ENCODE measurements at regions not wholly inside any gene's neighbourhood (a gene's known extent, or its start where the extent isn't known, plus 50 kb on each side); places are given as distances from the start of the nearest gene placed in this dataset.

DNA sequence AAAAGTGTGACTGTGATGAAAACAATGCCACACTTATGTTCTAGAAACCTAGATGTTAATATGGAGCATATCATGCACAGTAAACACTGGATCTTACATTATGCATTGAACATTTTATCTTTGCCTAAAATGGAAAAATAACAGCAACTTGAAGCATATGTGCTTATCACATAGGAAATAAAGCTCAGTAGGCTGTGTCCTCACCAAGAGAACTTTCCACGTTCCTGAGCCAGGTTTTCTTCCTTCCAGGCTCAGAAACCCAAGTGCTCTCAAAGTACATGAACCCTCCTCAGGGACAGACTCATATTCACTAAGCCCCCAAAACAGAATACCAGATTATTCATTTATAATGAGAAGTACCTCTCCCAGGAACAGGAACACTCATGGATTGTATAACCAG lies 79.4 kb upstream of the PRKAR2B start:
- Histone ChIP-seq H2BK12ac (ENCODE audit: low read length in 2 of 2) (no peak overlapping the region), H3K27me3 (ENCODE audit: control insufficient read depth in 1 of 2, insufficient read depth in 1 of 2, low read length in 2 of 2) (peaks cover 4 to 16% of the 10 kb centered on the region in 2 experiments)
- 90% methylated on average over 1 of the region's 1 CpG for WGBS

DNA sequence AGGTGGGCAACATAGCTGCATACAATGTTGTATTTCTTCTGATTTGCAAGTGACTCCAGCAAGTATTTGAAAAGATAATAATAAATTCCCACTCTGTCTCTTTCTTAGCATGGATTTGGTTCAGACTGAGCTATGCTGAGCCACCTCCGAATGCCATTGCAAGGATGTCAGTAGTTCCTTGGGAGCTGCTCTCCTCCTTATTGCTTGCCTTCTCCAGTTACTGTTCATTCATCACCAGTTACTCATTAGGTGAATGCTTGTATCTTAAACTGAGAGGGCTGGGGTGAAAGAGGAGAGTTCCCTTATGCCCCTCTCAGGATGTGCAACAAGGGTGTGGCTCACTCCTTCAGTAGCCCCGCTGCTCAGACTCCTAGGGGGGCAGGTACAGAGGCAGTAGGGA lies 78.4 kb upstream of the PRKAR2B start:
- Histone ChIP-seq H3K23ac (ENCODE audit: low read length in 2 of 2) (no peak overlapping the region), H3K4ac (ENCODE audit: low read depth in 1 of 2, low read length in 2 of 2) (no peak overlapping the region), H3K9ac (ENCODE audit: low read length) (no peak overlapping the region), H3K9me3 (ENCODE audit: control insufficient read depth, low read length) (no peaks in the 10 kb centered on the region), H2BK12ac (ENCODE audit: low read length in 2 of 2) (no peak overlapping the region), H2BK15ac (ENCODE audit: low read depth, poor library complexity, severe bottlenecking) (no peak overlapping the region), H3K14ac (ENCODE audit: low read length in 2 of 2) (no peak overlapping the region), H3K4me3 (ENCODE audit: insufficient read depth in 1 of 2, low read depth in 1 of 2, low read length in 2 of 2) (no peak overlapping the region), H4K91ac (ENCODE audit: low read length) (no peak overlapping the region), H4K8ac (ENCODE audit: low read length) (no peak overlapping the region), H3K36me3 (ENCODE audit: control insufficient read depth in 1 of 2, insufficient read depth in 2 of 2, low read depth in 1 of 2, low read length in 2 of 2) (no peaks in the 10 kb centered on the region), H2BK120ac (ENCODE audit: low read depth, low read length) (no peak overlapping the region), H3K79me1 (replicated peaks; ENCODE audit: low read length, poor library complexity, severe bottlenecking) (no peaks in the 10 kb centered on the region), H2BK5ac (ENCODE audit: low read depth, low read length, poor library complexity, severe bottlenecking) (no peak overlapping the region), H2AFZ (ENCODE audit: low read depth, low read length) (no peak overlapping the region), H3K18ac (ENCODE audit: low read depth in 1 of 2, low read length in 2 of 2) (no peak overlapping the region), H3K27me3 (ENCODE audit: control insufficient read depth in 1 of 2, insufficient read depth in 1 of 2, low read length in 2 of 2) (peaks cover 6 to 12% of the 10 kb centered on the region in 2 experiments), H2AK5ac (ENCODE audit: low read length, severe bottlenecking) (no peak overlapping the region), H3K4me2 (ENCODE audit: low read length, poor library complexity, severe bottlenecking) (no peak overlapping the region), H3K27ac (ENCODE audit: low read length, poor library complexity, severe bottlenecking) (no peak overlapping the region), H3K4me1 (ENCODE audit: control insufficient read depth, insufficient read depth, low read depth, low read length) (no peaks in the 10 kb centered on the region)
- 82% methylated on average over 2 of the region's 2 CpGs for WGBS
- DNase-seq: no peak

More for the DNA sequence above, 79.4 kb upstream of the PRKAR2B start:
- Histone ChIP-seq H3K4me2 (ENCODE audit: low read length, poor library complexity, severe bottlenecking) (no peak overlapping the region), H2AFZ (ENCODE audit: low read depth, low read length) (no peak overlapping the region), H3K36me3 (ENCODE audit: control insufficient read depth in 1 of 2, insufficient read depth in 2 of 2, low read depth in 1 of 2, low read length in 2 of 2) (no peaks in the 10 kb centered on the region), H2AK5ac (ENCODE audit: low read length, severe bottlenecking) (no peak overlapping the region), H3K4me1 (ENCODE audit: control insufficient read depth, insufficient read depth, low read depth, low read length) (no peaks in the 10 kb centered on the region), H3K9me3 (ENCODE audit: control insufficient read depth, low read length) (no peaks in the 10 kb centered on the region), H2BK120ac (ENCODE audit: low read depth, low read length) (no peak overlapping the region), H3K4ac (ENCODE audit: low read depth in 1 of 2, low read length in 2 of 2) (no peak overlapping the region), H3K9ac (ENCODE audit: low read length) (no peak overlapping the region), H4K8ac (ENCODE audit: low read length) (no peak overlapping the region), H2BK5ac (ENCODE audit: low read depth, low read length, poor library complexity, severe bottlenecking) (no peak overlapping the region), H4K91ac (ENCODE audit: low read length) (no peak overlapping the region), H3K18ac (ENCODE audit: low read depth in 1 of 2, low read length in 2 of 2) (no peak overlapping the region), H3K27ac (ENCODE audit: low read length, poor library complexity, severe bottlenecking) (no peak overlapping the region), H3K14ac (ENCODE audit: low read length in 2 of 2) (peak overlapping the region in 1 of 2 experiments; percentile 57), H3K4me3 (ENCODE audit: insufficient read depth in 1 of 2, low read depth in 1 of 2, low read length in 2 of 2) (no peak overlapping the region), H2BK15ac (ENCODE audit: low read depth, poor library complexity, severe bottlenecking) (no peak overlapping the region), H3K23ac (ENCODE audit: low read length in 2 of 2) (no peak overlapping the region), H3K79me1 (replicated peaks; ENCODE audit: low read length, poor library complexity, severe bottlenecking) (no peaks in the 10 kb centered on the region)
- DNase-seq: no peak

DNA sequence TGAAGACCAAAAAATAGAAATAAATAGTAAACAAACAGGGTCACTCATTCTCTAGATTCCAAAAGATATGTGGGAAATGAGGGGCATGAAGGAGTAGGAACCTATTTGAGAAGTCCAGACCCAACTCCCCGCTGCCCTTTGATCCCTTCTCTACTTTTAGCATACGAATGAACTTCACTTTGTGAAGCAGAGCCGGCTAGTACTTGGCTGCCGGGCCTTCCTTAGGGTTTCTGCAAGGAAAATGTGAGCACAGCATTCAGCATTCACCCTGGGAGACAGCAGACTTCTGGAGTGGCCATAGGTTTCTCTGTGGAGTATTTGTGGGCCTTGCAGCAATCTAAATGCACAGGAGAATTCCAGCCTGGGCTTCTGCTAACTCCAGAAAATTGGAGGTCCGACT lies 76.3 kb upstream of the PRKAR2B start:
- Histone ChIP-seq H3K4me1 (ENCODE audit: control insufficient read depth, insufficient read depth, low read depth, low read length) (no peaks in the 10 kb centered on the region), H3K18ac (ENCODE audit: low read depth in 1 of 2, low read length in 2 of 2) (no peak overlapping the region), H2BK5ac (ENCODE audit: low read depth, low read length, poor library complexity, severe bottlenecking) (no peak overlapping the region)

DNA sequence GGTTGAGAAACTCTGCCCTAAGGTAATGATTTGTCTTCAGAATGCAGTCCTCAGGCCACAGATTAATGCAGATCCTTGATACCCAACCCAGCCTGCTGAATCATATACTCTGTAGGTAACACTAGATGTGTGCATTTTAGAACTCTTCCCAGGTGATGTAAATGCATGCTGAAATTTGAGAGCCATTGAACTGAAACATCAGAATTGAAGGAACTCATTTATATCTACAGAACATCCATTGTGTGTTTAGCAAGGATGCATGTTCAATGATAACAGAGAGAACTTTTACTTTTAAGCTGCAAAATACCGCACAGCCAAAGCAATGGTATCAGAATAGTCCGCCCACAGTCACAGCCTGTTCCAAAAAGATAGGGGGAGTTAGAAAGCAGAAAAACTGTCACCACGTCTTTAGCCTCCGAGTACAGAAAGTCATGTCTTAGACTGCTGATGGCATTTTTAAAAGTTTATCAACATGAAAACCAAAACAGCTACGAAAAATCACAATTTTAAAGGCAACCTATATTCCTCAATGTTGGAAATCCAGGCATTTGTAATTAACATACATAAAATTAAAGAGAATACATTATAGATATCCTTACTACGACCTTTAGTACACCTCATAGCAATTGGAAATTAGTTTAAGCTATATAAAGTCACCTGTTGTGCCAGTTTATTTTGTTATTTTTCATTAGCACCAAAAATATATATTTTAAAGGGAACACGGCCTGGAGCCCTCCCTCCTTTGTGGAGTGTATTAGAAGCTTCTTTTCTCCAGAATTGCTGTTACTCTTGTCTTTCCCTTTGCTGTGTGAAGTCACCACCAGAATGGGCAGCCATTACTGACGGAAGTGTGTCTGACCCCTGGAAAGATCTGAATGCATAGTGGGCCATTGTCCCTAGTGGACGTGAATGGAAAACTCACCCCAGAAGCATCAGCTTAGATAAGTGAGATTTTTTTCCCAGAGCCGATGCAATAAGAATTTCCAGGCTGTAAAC lies 65.8 kb upstream of the PRKAR2B start:
- H2AK5ac ChIP-seq (ENCODE audit: low read length, severe bottlenecking): no peak overlapping the region

More for the DNA sequence above, 76.3 kb upstream of the PRKAR2B start:
- Histone ChIP-seq H4K8ac (ENCODE audit: low read length) (no peak overlapping the region), H3K4me2 (ENCODE audit: low read length, poor library complexity, severe bottlenecking) (no peak overlapping the region), H2BK12ac (ENCODE audit: low read length in 2 of 2) (no peak overlapping the region), H3K36me3 (ENCODE audit: control insufficient read depth in 1 of 2, insufficient read depth in 2 of 2, low read depth in 1 of 2, low read length in 2 of 2) (no peaks in the 10 kb centered on the region), H2AK5ac (ENCODE audit: low read length, severe bottlenecking) (no peak overlapping the region), H3K27ac (ENCODE audit: low read length, poor library complexity, severe bottlenecking) (no peak overlapping the region), H3K14ac (ENCODE audit: low read length in 2 of 2) (no peak overlapping the region), H3K79me1 (replicated peaks; ENCODE audit: low read length, poor library complexity, severe bottlenecking) (no peaks in the 10 kb centered on the region), H3K27me3 (ENCODE audit: control insufficient read depth in 1 of 2, insufficient read depth in 1 of 2, low read length in 2 of 2) (peaks cover 7% of the 10 kb centered on the region in 2 experiments), H2AFZ (ENCODE audit: low read depth, low read length) (peak overlapping the region; percentile 68), H3K23ac (ENCODE audit: low read length in 2 of 2) (no peak overlapping the region), H3K9me3 (ENCODE audit: control insufficient read depth, low read length) (no peaks in the 10 kb centered on the region), H2BK120ac (ENCODE audit: low read depth, low read length) (no peak overlapping the region), H3K4ac (ENCODE audit: low read depth in 1 of 2, low read length in 2 of 2) (no peak overlapping the region), H4K91ac (ENCODE audit: low read length) (no peak overlapping the region), H3K9ac (ENCODE audit: low read length) (no peak overlapping the region), H3K4me3 (ENCODE audit: insufficient read depth in 1 of 2, low read depth in 1 of 2, low read length in 2 of 2) (no peak overlapping the region), H2BK15ac (ENCODE audit: low read depth, poor library complexity, severe bottlenecking) (no peak overlapping the region)
- 73% methylated on average over 5 of the region's 5 CpGs for WGBS
- DNase-seq: no peak

More for the DNA sequence above, 65.8 kb upstream of the PRKAR2B start:
- Histone ChIP-seq H3K79me1 (replicated peaks; ENCODE audit: low read length, poor library complexity, severe bottlenecking) (no peaks in the 10 kb centered on the region), H3K9ac (ENCODE audit: low read length) (no peak overlapping the region), H3K4ac (ENCODE audit: low read depth in 1 of 2, low read length in 2 of 2) (no peak overlapping the region), H2BK15ac (ENCODE audit: low read depth, poor library complexity, severe bottlenecking) (no peak overlapping the region), H3K4me1 (ENCODE audit: control insufficient read depth, insufficient read depth, low read depth, low read length) (peaks cover 1% of the 10 kb centered on the region), H2BK120ac (ENCODE audit: low read depth, low read length) (no peak overlapping the region), H4K8ac (ENCODE audit: low read length) (no peak overlapping the region), H3K4me3 (ENCODE audit: insufficient read depth in 1 of 2, low read depth in 1 of 2, low read length in 2 of 2) (no peak overlapping the region), H3K14ac (ENCODE audit: low read length in 2 of 2) (no peak overlapping the region), H3K18ac (ENCODE audit: low read depth in 1 of 2, low read length in 2 of 2) (no peak overlapping the region), H3K27me3 (ENCODE audit: control insufficient read depth in 1 of 2, insufficient read depth in 1 of 2, low read length in 2 of 2) (peaks cover 0 to 12% of the 10 kb centered on the region in 2 experiments), H3K9me3 (ENCODE audit: control insufficient read depth, low read length) (no peaks in the 10 kb centered on the region), H2AFZ (ENCODE audit: low read depth, low read length) (no peak overlapping the region), H4K91ac (ENCODE audit: low read length) (no peak overlapping the region), H3K4me2 (ENCODE audit: low read length, poor library complexity, severe bottlenecking) (no peak overlapping the region), H3K23ac (ENCODE audit: low read length in 2 of 2) (no peak overlapping the region), H2BK5ac (ENCODE audit: low read depth, low read length, poor library complexity, severe bottlenecking) (no peak overlapping the region), H3K27ac (ENCODE audit: low read length, poor library complexity, severe bottlenecking) (no peak overlapping the region), H2BK12ac (ENCODE audit: low read length in 2 of 2) (no peak overlapping the region), H3K36me3 (ENCODE audit: control insufficient read depth in 1 of 2, insufficient read depth in 2 of 2, low read depth in 1 of 2, low read length in 2 of 2) (no peaks in the 10 kb centered on the region)
- no peak for DNase-seq
- WGBS: 95% methylated on average over 8 of the region's 10 CpGs

Measured in mesenchymal stem cell (in vitro differentiated cells and primary cell).